DMS79 (cell line): ENCODE measurements at regions not wholly inside any gene's neighbourhood (a gene's known extent, or its start where the extent isn't known, plus 50 kb on each side); places are given as distances from the start of the nearest gene placed in this dataset.

ENCODE experiments used
- DNase-seq: peaks from one replicate; lab custom pipeline; 2025; lab: John Stamatoyannopoulos, UW

- no peak for DNase-seq
These were observed 165.3 kb upstream of the CDH20 start for GRCh38 chr18:61167902-61168301.

GRCh38 chr18:61169386-61169785, 163.8 kb upstream of the CDH20 start:
- no peak for DNase-seq

- DNase-seq = no peak
These were observed 160.6 kb upstream of the CDH20 start for GRCh38 chr18:61172624-61173023.

- DNase-seq = no peak
These were observed 159.7 kb upstream of the CDH20 start for GRCh38 chr18:61173554-61173953.

GRCh38 chr18:61183798-61184197, 149.4 kb upstream of the CDH20 start:
- DNase-seq = no peak

- no peak for DNase-seq
These were observed 145.3 kb upstream of the CDH20 start for GRCh38 chr18:61187971-61188370.

- no peak for DNase-seq
These were observed 143.9 kb upstream of the CDH20 start for GRCh38 chr18:61189376-61189775.

- DNase-seq = no peak
These were observed 138.5 kb upstream of the CDH20 start for GRCh38 chr18:61194726-61195125.

GRCh38 chr18:61196750-61197149, 136.5 kb upstream of the CDH20 start:
- DNase-seq = no peak

GRCh38 chr18:61198486-61198885, 134.7 kb upstream of the CDH20 start:
- no peak for DNase-seq

GRCh38 chr18:61199171-61199848, 133.9 kb upstream of the CDH20 start:
- DNase-seq = no peak

- no peak for DNase-seq
These were observed 131.7 kb upstream of the CDH20 start for GRCh38 chr18:61201511-61201910.

- DNase-seq = no peak
These were observed 130.1 kb upstream of the CDH20 start for GRCh38 chr18:61203151-61203550.

GRCh38 chr18:61209801-61210200, 123.4 kb upstream of the CDH20 start:
- no peak for DNase-seq

GRCh38 chr18:61216051-61216450, 117.2 kb upstream of the CDH20 start:
- no peak for DNase-seq

GRCh38 chr18:61222206-61222605, 111.0 kb upstream of the CDH20 start:
- no peak for DNase-seq

GRCh38 chr18:61225336-61225735, 107.9 kb upstream of the CDH20 start:
- DNase-seq = no peak

- DNase-seq = no peak
These were observed 96.7 kb upstream of the CDH20 start for GRCh38 chr18:61236356-61237057.

GRCh38 chr18:61237529-61237928, 95.7 kb upstream of the CDH20 start:
- DNase-seq = no peak

- no peak for DNase-seq
These were observed 94.2 kb upstream of the CDH20 start for GRCh38 chr18:61239051-61239450.

- no peak for DNase-seq
These were observed 91.9 kb upstream of the CDH20 start for GRCh38 chr18:61241260-61241853.

GRCh38 chr18:61244632-61245031, 88.6 kb upstream of the CDH20 start:
- no peak for DNase-seq

- DNase-seq = no peak
These were observed 88.0 kb upstream of the CDH20 start for GRCh38 chr18:61245276-61245675.
